ENCODE measurements at regions not wholly inside any gene's neighbourhood (a gene's known extent, or its start where the extent isn't known, plus 50 kb on each side); places are given as distances from the start of the nearest gene placed in this dataset.
"Not testable (repeated sequence)": the region's sequence is repeated elsewhere in the genome, so short reads cannot be mapped to it uniquely, and the experiment has no call there.

DNA sequence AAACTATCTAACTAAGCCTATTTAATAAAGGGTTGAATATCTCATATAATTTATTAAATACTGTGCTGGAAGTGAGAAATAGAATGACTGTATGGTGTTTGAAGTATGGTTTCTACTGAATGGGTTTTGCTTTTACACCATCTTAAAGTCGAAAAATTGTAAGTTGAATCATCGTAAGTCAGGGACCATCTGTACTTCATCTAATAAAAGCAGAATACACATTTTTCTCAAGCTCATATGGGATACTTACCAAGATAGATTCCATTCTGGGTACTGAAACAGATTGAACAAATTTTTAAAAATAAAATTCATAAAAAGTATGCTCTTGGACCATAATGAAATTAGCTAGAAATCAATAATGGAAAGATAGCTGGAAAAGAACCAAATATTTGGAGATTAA lies 285.4 kb downstream of the CXCL12 start:
- Histone ChIP-seq H3K27ac (ENCODE audit: insufficient read depth, low read length, poor library complexity, severe bottlenecking) (no peak overlapping the region), H3K9me3 (ENCODE audit: control insufficient read depth in 2 of 2, low read length in 2 of 2) (no peaks in the 10 kb centered on the region), H3K4me3 (ENCODE audit: low read depth, low read length) (no peak overlapping the region), H3K27me3 (ENCODE audit: control insufficient read depth, insufficient read depth, low read length) (no peaks in the 10 kb centered on the region), H3K4me1 (ENCODE audit: control insufficient read depth, insufficient read depth, low read length, poor library complexity, severe bottlenecking) (no peaks in the 10 kb centered on the region), H3K36me3 (ENCODE audit: control insufficient read depth, insufficient read depth, low read length) (no peaks in the 10 kb centered on the region)
- no peaks in the 10 kb centered on the region for H3K27me3 Mint-ChIP-seq
- no peaks in the 10 kb centered on the region for H3K36me3 Mint-ChIP-seq
- DNase-seq (no peak), ATAC-seq (ENCODE audit: low read depth in 2 of 2) (no peak)
- H3K4me3 Mint-ChIP-seq: no peak overlapping the region
- H3K9me3 Mint-ChIP-seq: peaks cover 1 to 16% (median 4%) of the 10 kb centered on the region in 7 donors
- H3K4me1 Mint-ChIP-seq: no peaks in the 10 kb centered on the region
- no peak overlapping the region for H3K27ac Mint-ChIP-seq

DNA sequence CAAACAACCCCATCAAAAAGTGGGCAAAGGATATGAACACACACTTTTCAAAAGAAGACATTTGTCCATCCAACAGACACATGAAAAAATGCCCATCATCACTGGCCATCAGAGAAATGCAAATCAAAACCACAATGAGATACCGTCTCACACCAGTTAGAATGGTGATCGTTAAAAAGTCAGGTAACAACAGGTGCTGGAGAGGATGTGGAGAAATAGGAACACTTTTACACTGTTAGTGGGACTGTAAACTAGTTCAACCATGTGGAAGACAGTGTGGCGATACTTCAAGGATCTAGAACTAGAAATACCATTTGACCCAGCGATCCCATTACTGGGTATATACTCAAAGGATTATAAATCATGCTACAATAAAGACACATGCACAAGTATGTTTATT lies 288.7 kb downstream of the CXCL12 start:
- H3K36me3 ChIP-seq (ENCODE audit: control insufficient read depth, insufficient read depth, low read length); H3K36me3 Mint-ChIP-seq; H3K4me3 Mint-ChIP-seq; DNase-seq; H3K9me3 ChIP-seq (ENCODE audit: control insufficient read depth in 2 of 2, low read length in 2 of 2); H3K27me3 ChIP-seq (ENCODE audit: control insufficient read depth, insufficient read depth, low read length); ATAC-seq (ENCODE audit: low read depth in 2 of 2); H3K27ac ChIP-seq (ENCODE audit: insufficient read depth, low read length, poor library complexity, severe bottlenecking); H3K27ac Mint-ChIP-seq; H3K4me3 ChIP-seq (ENCODE audit: low read depth, low read length); H3K4me1 Mint-ChIP-seq; H3K4me1 ChIP-seq (ENCODE audit: control insufficient read depth, insufficient read depth, low read length, poor library complexity, severe bottlenecking); H3K27me3 Mint-ChIP-seq: not testable (repeated sequence)
- peaks cover 3 to 16% (median 5%) of the 10 kb centered on the region in 7 donors for H3K9me3 Mint-ChIP-seq

DNA sequence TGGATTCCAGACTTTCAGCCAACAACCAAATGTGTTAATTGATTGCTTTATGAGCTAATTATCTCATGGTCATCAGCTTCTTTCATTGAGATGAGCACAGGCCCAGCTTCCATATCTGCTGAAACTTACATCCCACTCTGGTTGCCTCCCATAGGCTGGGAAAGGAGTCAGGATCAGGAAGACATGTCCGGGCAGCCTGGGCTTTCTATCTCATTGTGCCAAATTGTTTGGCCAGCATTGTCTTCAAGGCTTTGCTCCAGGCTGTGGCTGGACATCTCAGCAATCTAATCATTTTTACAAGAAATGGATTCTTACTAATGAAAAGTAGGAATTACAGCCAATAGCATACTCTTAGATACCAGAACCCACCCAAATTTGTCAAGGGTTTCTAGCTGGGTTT lies 295.2 kb downstream of the CXCL12 start:
- Mint-ChIP-seq H3K4me3 (peak overlapping the region in 1 of 4 donors; percentile 39), H3K9me3 (peaks cover 0 to 8% (median 4%) of the 10 kb centered on the region in 7 donors), H3K36me3 (no peaks in the 10 kb centered on the region), H3K4me1 (no peaks in the 10 kb centered on the region), H3K27ac (no peak overlapping the region), H3K27me3 (no peaks in the 10 kb centered on the region)
- Histone ChIP-seq H3K27me3 (ENCODE audit: control insufficient read depth, insufficient read depth, low read length) (no peaks in the 10 kb centered on the region), H3K4me3 (ENCODE audit: low read depth, low read length) (no peak overlapping the region), H3K4me1 (ENCODE audit: control insufficient read depth, insufficient read depth, low read length, poor library complexity, severe bottlenecking) (no peaks in the 10 kb centered on the region), H3K27ac (ENCODE audit: insufficient read depth, low read length, poor library complexity, severe bottlenecking) (no peak overlapping the region), H3K9me3 (ENCODE audit: control insufficient read depth in 2 of 2, low read length in 2 of 2) (no peaks in the 10 kb centered on the region), H3K36me3 (ENCODE audit: control insufficient read depth, insufficient read depth, low read length) (no peaks in the 10 kb centered on the region)
- ATAC-seq (ENCODE audit: low read depth in 2 of 2) (no peak), DNase-seq (no peak)

DNA sequence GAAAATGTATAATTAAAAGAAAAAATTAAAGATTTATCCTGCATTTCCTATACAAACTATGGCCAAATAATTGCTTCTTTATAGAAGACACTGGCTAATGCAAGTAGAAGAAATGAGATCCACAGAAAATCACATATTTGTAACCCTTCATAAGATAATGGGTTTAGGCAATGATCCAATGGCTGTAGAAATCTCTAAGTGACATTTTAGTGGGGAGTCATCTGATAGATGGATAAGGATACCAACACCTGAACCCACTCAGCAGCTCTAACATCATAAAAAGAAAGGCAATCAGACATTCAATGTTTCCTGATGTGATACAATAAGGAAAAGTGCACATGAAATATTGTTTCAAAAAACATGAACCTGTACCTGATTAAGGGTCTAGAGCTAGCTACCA lies 297.5 kb downstream of the CXCL12 start:
- no peaks in the 10 kb centered on the region for H3K9me3 ChIP-seq (ENCODE audit: control insufficient read depth in 2 of 2, low read length in 2 of 2)
- H3K4me3 ChIP-seq (ENCODE audit: low read depth, low read length): no peak overlapping the region
- ATAC-seq (ENCODE audit: low read depth in 2 of 2) (no peak), DNase-seq (no peak)
- Mint-ChIP-seq H3K4me3 (no peak overlapping the region), H3K27ac (no peak overlapping the region), H3K4me1 (no peaks in the 10 kb centered on the region), H3K36me3 (no peaks in the 10 kb centered on the region), H3K27me3 (no peaks in the 10 kb centered on the region), H3K9me3 (peaks cover 0 to 7% (median 3%) of the 10 kb centered on the region in 7 donors)
- H3K27me3 ChIP-seq (ENCODE audit: control insufficient read depth, insufficient read depth, low read length): no peaks in the 10 kb centered on the region
- H3K4me1 ChIP-seq (ENCODE audit: control insufficient read depth, insufficient read depth, low read length, poor library complexity, severe bottlenecking): no peaks in the 10 kb centered on the region
- H3K27ac ChIP-seq (ENCODE audit: insufficient read depth, low read length, poor library complexity, severe bottlenecking): no peak overlapping the region
- H3K36me3 ChIP-seq (ENCODE audit: control insufficient read depth, insufficient read depth, low read length): no peaks in the 10 kb centered on the region

DNA sequence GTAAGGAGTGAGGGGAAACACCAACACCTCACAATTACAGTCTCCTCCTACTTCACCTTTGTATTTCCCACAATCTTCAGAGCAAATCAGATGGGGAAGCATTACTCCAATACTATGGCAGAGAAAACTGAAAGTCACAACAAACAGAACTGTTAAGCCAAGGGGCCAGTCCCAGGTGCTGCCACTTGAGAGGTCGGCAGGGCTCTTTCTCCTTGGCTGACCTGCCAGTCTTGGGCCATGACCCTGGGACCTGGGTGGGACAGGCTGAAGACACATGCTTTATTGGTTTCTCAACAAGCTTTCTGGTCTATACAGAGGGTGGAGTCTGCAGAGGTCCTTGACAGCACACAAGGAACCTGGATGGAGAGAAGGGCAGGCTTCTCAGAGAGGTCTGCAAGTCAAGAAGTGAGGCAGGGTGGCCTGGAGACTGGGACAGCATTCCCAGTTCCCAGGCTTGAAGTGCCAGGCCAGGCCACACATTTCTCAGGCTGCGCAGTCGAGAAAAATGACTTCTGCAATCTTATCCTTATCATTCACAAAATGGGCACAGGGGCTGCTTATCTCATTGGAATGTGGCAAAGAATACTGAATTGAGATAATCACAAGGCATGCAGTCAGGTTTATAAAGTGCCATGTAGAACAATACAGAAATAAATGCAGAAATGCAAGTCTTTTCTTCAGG lies 301.0 kb downstream of the CXCL12 start:
- H3K4me3 Mint-ChIP-seq: no peak overlapping the region
- Histone ChIP-seq H3K4me1 (ENCODE audit: control insufficient read depth, insufficient read depth, low read length, poor library complexity, severe bottlenecking) (no peaks in the 10 kb centered on the region), H3K9me3 (ENCODE audit: control insufficient read depth in 2 of 2, low read length in 2 of 2) (no peaks in the 10 kb centered on the region), H3K27me3 (ENCODE audit: control insufficient read depth, insufficient read depth, low read length) (no peaks in the 10 kb centered on the region), H3K4me3 (ENCODE audit: low read depth, low read length) (no peak overlapping the region), H3K36me3 (ENCODE audit: control insufficient read depth, insufficient read depth, low read length) (no peaks in the 10 kb centered on the region), H3K27ac (ENCODE audit: insufficient read depth, low read length, poor library complexity, severe bottlenecking) (no peak overlapping the region)
- no peaks in the 10 kb centered on the region for H3K4me1 Mint-ChIP-seq
- peaks cover 0 to 13% (median 4%) of the 10 kb centered on the region in 7 donors for H3K9me3 Mint-ChIP-seq
- no peaks in the 10 kb centered on the region for H3K36me3 Mint-ChIP-seq
- ATAC-seq (ENCODE audit: low read depth in 2 of 2): no peak
- peaks cover 11% of the 10 kb centered on the region for H3K27me3 Mint-ChIP-seq
- no peak for DNase-seq
- H3K27ac Mint-ChIP-seq: no peak overlapping the region

DNA sequence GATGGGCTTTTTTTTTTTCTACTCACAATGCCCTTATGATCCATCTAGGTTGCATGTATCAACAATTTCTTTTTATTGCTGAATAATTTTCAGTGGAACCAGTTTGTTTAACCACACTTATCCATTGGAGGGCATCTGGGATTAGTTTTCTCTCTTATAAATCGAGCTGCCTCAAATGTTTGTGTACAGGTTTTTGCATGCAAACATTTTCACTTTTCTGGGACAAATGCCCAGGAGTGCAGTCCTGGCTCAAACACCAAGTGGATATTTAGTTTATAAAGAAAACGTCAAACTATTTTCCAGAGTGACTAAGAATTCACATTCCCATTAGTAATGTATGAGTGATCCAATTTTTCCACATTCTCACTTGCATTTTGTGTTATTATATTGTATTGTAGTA lies 313.4 kb downstream of the CXCL12 start:
- ATAC-seq (ENCODE audit: low read depth in 2 of 2): no peak
- no peaks in the 10 kb centered on the region for H3K36me3 Mint-ChIP-seq

DNA sequence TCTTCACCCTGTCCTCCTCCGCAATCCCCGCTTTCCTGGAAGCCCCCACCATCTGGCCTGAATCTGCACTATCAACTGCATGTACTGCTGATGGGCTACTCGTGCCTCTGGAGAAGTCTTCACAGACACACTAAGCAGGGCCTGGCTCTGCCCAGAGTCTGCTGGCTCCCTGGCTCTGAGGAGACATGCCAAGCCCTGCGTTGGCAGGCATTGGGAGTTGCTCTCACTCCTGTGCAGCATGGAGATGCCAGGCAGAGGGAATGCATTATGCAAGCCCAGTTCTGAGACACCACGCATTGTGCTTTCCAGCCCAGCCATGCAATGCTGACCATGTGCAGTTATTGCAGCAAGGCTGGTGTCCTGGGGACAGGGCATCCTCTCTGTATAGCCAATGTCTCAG lies 314.6 kb downstream of the CXCL12 start:
- H3K27me3 Mint-ChIP-seq: no peaks in the 10 kb centered on the region
- ATAC-seq (ENCODE audit: low read depth in 2 of 2): no peak
- H3K36me3 Mint-ChIP-seq: no peaks in the 10 kb centered on the region

More for the DNA sequence above, 313.4 kb downstream of the CXCL12 start:
- H3K4me1 Mint-ChIP-seq: no peaks in the 10 kb centered on the region
- DNase-seq: no peak
- Histone ChIP-seq H3K4me1 (ENCODE audit: control insufficient read depth, insufficient read depth, low read length, poor library complexity, severe bottlenecking) (no peaks in the 10 kb centered on the region), H3K36me3 (ENCODE audit: control insufficient read depth, insufficient read depth, low read length) (no peaks in the 10 kb centered on the region), H3K27ac (ENCODE audit: insufficient read depth, low read length, poor library complexity, severe bottlenecking) (no peak overlapping the region), H3K27me3 (ENCODE audit: control insufficient read depth, insufficient read depth, low read length) (no peaks in the 10 kb centered on the region), H3K9me3 (ENCODE audit: control insufficient read depth in 2 of 2, low read length in 2 of 2) (no peaks in the 10 kb centered on the region), H3K4me3 (ENCODE audit: low read depth, low read length) (no peak overlapping the region)
- H3K27ac Mint-ChIP-seq: no peak overlapping the region
- no peaks in the 10 kb centered on the region for H3K27me3 Mint-ChIP-seq
- no peak overlapping the region for H3K4me3 Mint-ChIP-seq
- H3K9me3 Mint-ChIP-seq: peaks cover 0 to 4% (median 2%) of the 10 kb centered on the region in 7 donors

DNA sequence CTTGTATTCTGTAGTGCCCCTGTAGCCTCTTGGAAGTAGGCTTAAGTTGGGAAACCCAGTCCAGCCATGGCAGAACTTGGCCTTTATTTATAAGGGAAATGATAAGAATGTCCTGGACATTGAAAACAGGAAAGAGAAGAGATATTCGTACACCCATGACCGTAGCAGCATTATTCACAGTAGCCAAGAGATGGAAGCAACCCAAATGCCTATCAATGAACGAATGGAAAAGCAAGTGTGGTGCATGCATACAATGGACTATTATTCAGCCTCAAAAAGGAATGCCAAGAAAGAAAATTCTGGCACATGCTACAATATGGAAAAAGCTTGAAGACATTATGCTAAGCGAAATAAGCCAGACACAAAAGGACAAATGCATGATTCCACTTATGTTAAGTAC lies 315.3 kb downstream of the CXCL12 start:
- H3K9me3 Mint-ChIP-seq: peaks cover 0 to 2% (median 0%) of the 10 kb centered on the region in 7 donors
- no peaks in the 10 kb centered on the region for H3K36me3 Mint-ChIP-seq
- H3K27me3 Mint-ChIP-seq: no peaks in the 10 kb centered on the region
- Histone ChIP-seq H3K9me3 (ENCODE audit: control insufficient read depth in 2 of 2, low read length in 2 of 2) (no peaks in the 10 kb centered on the region), H3K27ac (ENCODE audit: insufficient read depth, low read length, poor library complexity, severe bottlenecking) (no peak overlapping the region), H3K4me1 (ENCODE audit: control insufficient read depth, insufficient read depth, low read length, poor library complexity, severe bottlenecking) (no peaks in the 10 kb centered on the region), H3K4me3 (ENCODE audit: low read depth, low read length) (no peak overlapping the region), H3K27me3 (ENCODE audit: control insufficient read depth, insufficient read depth, low read length) (no peaks in the 10 kb centered on the region), H3K36me3 (ENCODE audit: control insufficient read depth, insufficient read depth, low read length) (no peaks in the 10 kb centered on the region)
- no peaks in the 10 kb centered on the region for H3K4me1 Mint-ChIP-seq
- ATAC-seq (ENCODE audit: low read depth in 2 of 2) (no peak), DNase-seq (no peak)
- H3K4me3 Mint-ChIP-seq: no peak overlapping the region
- no peak overlapping the region for H3K27ac Mint-ChIP-seq

More for the DNA sequence above, 314.6 kb downstream of the CXCL12 start:
- Histone ChIP-seq H3K4me3 (ENCODE audit: low read depth, low read length) (no peak overlapping the region), H3K27me3 (ENCODE audit: control insufficient read depth, insufficient read depth, low read length) (no peaks in the 10 kb centered on the region), H3K9me3 (ENCODE audit: control insufficient read depth in 2 of 2, low read length in 2 of 2) (no peaks in the 10 kb centered on the region), H3K27ac (ENCODE audit: insufficient read depth, low read length, poor library complexity, severe bottlenecking) (no peak overlapping the region), H3K36me3 (ENCODE audit: control insufficient read depth, insufficient read depth, low read length) (no peaks in the 10 kb centered on the region), H3K4me1 (ENCODE audit: control insufficient read depth, insufficient read depth, low read length, poor library complexity, severe bottlenecking) (no peaks in the 10 kb centered on the region)
- Mint-ChIP-seq H3K9me3 (peaks cover 0 to 2% (median 0%) of the 10 kb centered on the region in 7 donors), H3K4me3 (no peak overlapping the region), H3K4me1 (no peaks in the 10 kb centered on the region), H3K27ac (no peak overlapping the region)
- no peak for DNase-seq
